ENCODE measurements at regions not wholly inside any gene's neighbourhood (a gene's known extent, or its start where the extent isn't known, plus 50 kb on each side); places are given as distances from the start of the nearest gene placed in this dataset.

DNA sequence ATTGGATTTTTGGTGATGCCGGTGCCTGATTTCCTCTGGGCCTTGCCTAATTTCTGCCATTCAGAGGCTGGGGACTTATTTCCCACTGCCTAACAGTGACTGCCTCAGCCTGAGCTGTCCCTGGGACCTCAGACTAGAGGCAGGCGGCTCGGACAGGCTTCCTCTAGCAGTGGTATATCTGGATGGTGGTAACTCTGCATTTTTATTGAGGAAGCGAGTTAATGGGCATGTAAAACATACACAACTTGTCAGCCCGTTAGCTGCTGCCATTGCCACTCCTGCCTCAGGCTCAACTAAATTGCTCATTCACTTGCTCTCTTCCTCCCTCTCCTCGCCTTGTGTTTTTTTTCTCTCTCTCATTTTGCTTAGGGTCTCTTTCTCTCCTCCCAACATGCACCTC, 561.6 kb downstream of the BUD13 start:
- TF ChIP-seq, protein P1, sequence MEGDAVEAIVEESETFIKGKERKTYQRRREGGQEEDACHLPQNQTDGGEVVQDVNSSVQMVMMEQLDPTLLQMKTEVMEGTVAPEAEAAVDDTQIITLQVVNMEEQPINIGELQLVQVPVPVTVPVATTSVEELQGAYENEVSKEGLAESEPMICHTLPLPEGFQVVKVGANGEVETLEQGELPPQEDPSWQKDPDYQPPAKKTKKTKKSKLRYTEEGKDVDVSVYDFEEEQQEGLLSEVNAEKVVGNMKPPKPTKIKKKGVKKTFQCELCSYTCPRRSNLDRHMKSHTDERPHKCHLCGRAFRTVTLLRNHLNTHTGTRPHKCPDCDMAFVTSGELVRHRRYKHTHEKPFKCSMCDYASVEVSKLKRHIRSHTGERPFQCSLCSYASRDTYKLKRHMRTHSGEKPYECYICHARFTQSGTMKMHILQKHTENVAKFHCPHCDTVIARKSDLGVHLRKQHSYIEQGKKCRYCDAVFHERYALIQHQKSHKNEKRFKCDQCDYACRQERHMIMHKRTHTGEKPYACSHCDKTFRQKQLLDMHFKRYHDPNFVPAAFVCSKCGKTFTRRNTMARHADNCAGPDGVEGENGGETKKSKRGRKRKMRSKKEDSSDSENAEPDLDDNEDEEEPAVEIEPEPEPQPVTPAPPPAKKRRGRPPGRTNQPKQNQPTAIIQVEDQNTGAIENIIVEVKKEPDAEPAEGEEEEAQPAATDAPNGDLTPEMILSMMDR (IDR thresholded peaks at IDR 0.05; ENCODE audit: low read depth, low read length), result no peak
- no peak for TF ChIP-seq EZH2phosphoT487 (IDR thresholded peaks at IDR 0.05; ENCODE audit: low read depth)

Measured in OCI-LY3 (cell line).